Kidney tubule cell (primary cell): ENCODE measurements at regions not wholly inside any gene's neighbourhood (a gene's known extent, or its start where the extent isn't known, plus 50 kb on each side); places are given as distances from the start of the nearest gene placed in this dataset.
"Not testable (repeated sequence)": the region's sequence is repeated elsewhere in the genome, so short reads cannot be mapped to it uniquely, and the experiment has no call there.

Experiments used
- DNase-seq: peaks from one replicate; pipeline ENCODE4 v3.0.0-alpha.2; 2018; ENCODE audit warnings: low spot score

- no peak for DNase-seq
These were observed 138.9 kb downstream of the LARP7 start for GRCh38 chr4:112775801-112776200.

- no peak for DNase-seq
These were observed 139.6 kb downstream of the LARP7 start for GRCh38 chr4:112776535-112776934.

- DNase-seq: no peak
These were observed 141.6 kb downstream of the LARP7 start for GRCh38 chr4:112778520-112778919.

GRCh38 chr4:112793033-112793432 lies 156.1 kb downstream of the LARP7 start:
- DNase-seq: no peak

GRCh38 chr4:112800001-112800400 lies 163.1 kb downstream of the LARP7 start:
- DNase-seq: no peak

GRCh38 chr4:112801341-112801740 lies 164.4 kb downstream of the LARP7 start:
- no peak for DNase-seq

- no peak for DNase-seq
These were observed 165.8 kb downstream of the LARP7 start for GRCh38 chr4:112802780-112803179.

- no peak for DNase-seq
These were observed 170.1 kb downstream of the LARP7 start for GRCh38 chr4:112807083-112807482.

GRCh38 chr4:112808001-112808400 lies 171.1 kb downstream of the LARP7 start:
- no peak for DNase-seq

- peak; percentile 70 for DNase-seq
These were observed 176.8 kb downstream of the LARP7 start for GRCh38 chr4:112813790-112814189.

- peak; percentile 94 for DNase-seq
These were observed 181.1 kb downstream of the LARP7 start for GRCh38 chr4:112817933-112818593.

- no peak for DNase-seq
These were observed 181.6 kb downstream of the LARP7 start for GRCh38 chr4:112818594-112818965.

- DNase-seq: no peak
These were observed 182.8 kb downstream of the LARP7 start for GRCh38 chr4:112819729-112820128.

- peak; percentile 13 for DNase-seq
These were observed 186.2 kb downstream of the LARP7 start for GRCh38 chr4:112823156-112823555.

GRCh38 chr4:112823606-112824005 lies 186.7 kb downstream of the LARP7 start:
- DNase-seq: no peak

- DNase-seq: no peak
These were observed 193.9 kb downstream of the LARP7 start for GRCh38 chr4:112830753-112831386.

GRCh38 chr4:112832493-112832892 lies 195.6 kb downstream of the LARP7 start:
- DNase-seq: no peak

- no peak for DNase-seq
These were observed 200.0 kb downstream of the LARP7 start for GRCh38 chr4:112836895-112837294.

- DNase-seq: not testable (repeated sequence)
These were observed 201.1 kb downstream of the LARP7 start for GRCh38 chr4:112838015-112838414.

- DNase-seq: peak; percentile 81
These were observed 203.1 kb downstream of the LARP7 start for GRCh38 chr4:112840061-112840460.

GRCh38 chr4:112840619-112841018 lies 203.7 kb downstream of the LARP7 start:
- no peak for DNase-seq

GRCh38 chr4:112842513-112842912 lies 205.6 kb downstream of the LARP7 start:
- DNase-seq: no peak

GRCh38 chr4:112845386-112845785 lies 204.1 kb upstream of the ANK2 start:
- no peak for DNase-seq

GRCh38 chr4:112847045-112847444 lies 202.4 kb upstream of the ANK2 start:
- DNase-seq: no peak
